ENCODE measurements at regions not wholly inside any gene's neighbourhood (a gene's known extent, or its start where the extent isn't known, plus 50 kb on each side); places are given as distances from the start of the nearest gene placed in this dataset.
"Not testable (repeated sequence)": the region's sequence is repeated elsewhere in the genome, so short reads cannot be mapped to it uniquely, and the experiment has no call there.

GRCh38 chr2:221914334-221914880, 342.3 kb upstream of the EPHA4 start:
- no peak for DNase-seq

- peak; percentile 7 for DNase-seq
Observed at GRCh38 chr2:221911890-221912289, 339.8 kb upstream of the EPHA4 start.

DNA sequence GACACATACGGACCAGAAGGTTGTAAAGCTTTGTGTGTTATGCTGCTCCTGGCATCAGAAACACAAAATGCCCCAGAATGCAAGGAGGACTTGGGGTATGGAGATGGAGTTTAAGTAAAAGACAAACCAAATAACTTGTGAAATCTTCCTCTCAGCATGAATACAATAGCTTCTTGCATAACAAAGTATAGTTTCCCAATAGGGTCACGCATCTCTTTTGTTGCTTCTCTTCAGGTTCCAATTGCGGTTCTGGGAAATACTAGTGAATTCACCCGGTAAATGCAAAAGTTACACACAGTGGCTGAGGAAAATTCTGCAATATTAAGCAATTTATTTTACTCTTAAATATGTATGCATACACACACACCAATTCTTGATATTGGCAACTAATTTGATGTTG, 339.2 kb upstream of the EPHA4 start:
- no peak for DNase-seq

DNA sequence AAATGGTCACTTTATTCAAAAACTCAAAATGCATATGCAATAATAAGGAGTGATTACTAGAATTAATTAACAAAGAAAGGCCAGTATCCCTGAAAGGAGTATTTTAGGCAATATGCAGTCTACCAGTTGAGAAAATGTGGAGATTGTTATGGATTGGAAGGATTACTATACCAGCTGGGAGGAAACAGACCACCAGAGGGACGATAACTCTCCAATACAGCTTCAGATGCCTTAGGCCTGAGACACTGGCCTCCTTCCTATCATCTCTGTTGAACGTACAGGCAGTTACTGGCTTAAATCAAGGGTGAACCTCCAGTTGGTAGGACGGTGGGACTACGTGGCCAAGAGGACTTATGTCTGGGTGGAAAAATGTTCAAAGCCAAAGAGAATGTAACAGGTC, 336.4 kb upstream of the EPHA4 start:
- DNase-seq: no peak

DNA sequence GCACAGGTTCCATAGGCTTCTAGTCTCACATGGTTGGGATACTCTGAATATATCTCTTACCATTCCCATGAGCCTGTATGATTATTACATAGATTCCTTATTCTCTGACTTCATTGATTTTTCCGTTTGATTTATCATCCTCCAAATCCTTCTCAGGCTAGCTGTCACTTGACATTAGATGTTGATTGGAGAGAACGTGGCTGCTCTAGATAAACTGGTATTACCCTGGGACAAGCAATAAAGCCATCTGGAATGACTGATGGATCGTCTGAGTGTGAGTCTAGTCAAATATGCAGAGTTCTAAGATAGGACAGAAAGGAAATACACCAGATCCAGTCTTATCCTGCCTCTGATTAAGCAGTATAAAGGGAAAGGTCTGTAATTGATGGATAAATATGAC, 325.6 kb upstream of the EPHA4 start:
- DNase-seq: no peak

DNA sequence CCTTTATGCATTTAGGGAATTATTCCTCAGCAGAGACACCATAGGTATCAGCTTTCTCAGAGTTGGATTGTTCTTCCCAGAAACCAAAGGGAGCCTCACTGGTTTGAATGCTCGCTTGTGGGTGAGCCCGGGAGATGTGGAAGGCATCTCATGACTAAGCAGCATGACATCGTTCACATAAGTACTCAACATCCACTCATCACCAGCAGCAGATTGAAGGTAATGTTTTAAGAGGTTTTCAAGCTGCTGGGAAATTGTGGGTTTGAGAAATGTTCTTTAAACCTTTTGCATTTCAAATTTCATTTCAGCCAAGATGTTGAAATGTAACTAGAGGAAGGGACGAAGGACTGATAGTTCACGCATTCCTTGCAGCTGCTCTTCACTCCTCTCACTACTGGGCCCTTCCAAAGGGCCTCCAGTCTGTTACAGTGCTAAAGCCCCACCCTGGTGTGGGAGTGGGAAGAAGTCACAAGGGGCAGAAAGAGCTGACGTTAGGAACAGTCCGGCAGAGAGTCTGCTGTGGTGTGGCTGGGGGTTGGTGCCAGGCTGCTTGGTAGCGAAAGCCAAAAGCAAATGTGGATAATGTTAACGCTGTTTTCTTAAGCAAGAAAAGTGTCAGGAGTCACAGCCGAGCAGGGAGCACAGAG, 324.5 kb upstream of the EPHA4 start:
- DNase-seq: no peak

DNA sequence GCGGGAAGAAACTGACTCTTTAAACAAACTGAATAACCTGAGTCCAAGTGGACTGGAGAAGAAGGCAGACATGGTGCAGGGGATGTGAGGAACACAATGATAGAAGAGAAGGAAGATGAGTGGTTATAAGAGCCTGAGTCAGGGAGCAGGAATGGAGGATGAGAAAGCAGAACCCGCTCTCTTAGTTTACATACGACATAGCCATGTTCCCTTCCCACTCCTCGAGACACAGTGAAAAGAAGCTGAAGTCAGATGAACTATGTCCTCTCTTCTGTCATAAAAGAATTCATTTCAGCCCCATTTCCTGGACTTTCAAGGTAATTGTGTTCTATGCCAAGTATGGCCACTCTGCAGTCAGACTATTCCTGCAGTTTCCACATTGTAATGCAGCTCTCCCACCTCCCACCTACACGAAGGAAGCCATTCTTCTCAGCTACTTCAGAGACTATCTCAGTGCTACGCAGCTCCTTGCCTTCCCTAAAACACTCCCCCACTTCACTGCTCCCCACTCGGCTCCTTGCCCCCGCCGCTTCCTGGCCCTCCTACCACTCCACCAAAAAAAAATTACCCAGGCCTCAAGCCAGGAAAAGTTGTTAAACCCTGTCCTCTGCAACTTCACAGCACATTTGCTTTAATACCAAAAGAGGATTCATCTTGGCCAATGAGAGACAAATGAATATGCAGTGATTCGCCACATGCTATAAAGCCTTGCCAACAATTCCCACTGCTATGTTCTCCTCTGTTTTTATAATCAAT, 323.4 kb upstream of the EPHA4 start:
- DNase-seq: no peak

GRCh38 chr2:221893501-221893900, 321.4 kb upstream of the EPHA4 start:
- DNase-seq: no peak

DNA sequence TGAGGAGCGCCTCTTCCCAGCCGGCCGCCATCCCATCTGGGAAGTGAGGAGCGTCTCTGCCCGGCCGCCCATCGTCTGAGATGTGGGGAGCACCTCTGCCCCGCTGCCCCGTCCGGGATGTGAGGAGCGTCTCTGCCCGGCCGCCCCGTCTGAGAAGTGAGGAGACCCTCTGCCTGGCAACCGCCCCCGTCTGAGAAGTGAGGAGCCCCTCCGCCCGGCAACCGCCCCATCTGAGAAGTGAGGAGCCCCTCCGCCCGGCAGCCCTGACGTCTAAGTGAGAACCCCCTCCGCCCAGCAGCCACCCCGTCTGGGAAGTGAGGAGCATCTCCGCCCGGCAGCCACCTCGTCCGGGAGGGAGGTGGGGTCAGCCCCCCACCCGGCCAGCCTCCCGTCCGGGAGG, 319.9 kb upstream of the EPHA4 start:
- DNase-seq: not testable (repeated sequence)

DNA sequence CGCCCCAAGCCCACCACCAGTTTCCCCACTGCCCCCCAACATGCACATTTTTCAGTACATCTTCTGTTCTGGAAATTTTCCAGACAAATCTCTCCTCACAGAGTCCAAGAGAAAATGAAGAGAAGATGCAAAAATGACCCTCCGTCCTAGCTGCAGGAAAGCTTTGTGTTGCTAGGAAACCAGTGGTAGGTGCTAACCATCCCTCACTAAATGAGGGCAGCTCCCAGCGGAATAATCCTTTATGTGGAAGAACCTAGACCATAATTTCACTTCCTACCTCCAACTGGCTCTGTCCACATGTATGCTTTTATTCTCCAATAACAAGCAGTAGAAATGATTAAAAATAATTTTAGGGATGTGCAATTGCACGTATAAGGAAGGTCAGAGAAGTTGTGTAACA, 311.9 kb upstream of the EPHA4 start:
- peak; percentile 4 for DNase-seq

- DNase-seq: no peak
Observed at GRCh38 chr2:221876016-221876415, 303.9 kb upstream of the EPHA4 start.

DNA sequence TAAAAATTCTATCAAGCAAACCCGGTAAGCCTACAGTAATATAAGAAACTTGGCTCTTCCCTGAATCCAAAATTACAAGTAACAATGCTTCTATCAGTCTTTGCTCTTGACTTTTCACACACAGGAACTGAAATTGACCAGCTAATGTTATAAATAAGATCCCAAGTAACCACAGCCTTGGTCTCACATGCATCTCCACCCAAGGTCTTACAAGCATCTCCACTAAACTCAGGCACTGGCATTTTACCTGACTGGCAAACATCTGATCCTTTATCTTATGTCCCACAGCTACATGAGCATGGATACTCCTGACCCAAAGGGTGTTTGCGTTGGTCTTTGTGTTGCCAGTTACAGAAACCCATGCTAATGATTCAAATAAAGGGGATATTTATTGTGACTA, 302.3 kb upstream of the EPHA4 start:
- no peak for DNase-seq

- no peak for DNase-seq
Observed at GRCh38 chr2:221857719-221858118, 285.6 kb upstream of the EPHA4 start.

DNA sequence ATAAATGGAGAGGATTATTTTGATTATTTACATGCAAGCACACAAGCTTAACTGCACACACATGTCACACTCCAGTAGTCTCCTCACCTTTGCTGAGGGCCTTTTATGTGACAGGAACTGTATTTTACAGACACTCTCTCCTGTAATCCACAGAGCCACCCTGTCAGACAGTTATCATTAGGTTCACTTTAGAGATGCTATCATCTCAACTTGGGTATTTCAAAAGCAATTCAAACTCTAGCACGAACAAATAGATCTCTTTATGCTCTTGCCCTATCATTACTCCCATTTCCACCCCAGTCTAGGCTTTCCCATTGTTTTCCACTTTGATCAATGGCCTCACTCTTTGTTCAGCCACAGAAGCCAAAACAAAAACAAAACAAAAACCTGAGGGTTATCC, 281.2 kb upstream of the EPHA4 start:
- no peak for DNase-seq

DNA sequence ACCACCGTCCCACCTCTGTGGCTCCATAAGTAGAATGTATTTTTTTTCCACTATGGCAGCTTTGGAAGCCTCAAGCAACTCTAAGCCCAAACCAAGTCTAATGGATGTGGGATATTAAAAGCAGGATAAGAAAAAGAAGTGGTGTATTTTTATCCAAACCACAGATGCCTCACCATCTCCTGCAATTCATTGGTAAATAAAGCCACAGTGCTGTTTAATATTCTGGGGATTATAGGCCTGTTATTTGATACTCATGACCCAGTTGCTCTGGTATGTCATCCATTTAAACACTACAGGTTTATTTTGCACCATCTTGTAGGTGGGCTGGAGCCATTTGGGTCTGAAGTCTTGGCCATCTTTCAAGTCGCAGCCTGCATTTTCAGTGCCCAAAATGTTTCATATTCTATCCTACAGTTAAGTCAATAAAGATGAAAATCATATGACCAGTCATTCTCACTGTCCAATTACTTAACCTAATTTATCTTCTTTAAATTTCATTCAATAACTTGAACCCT, 279.5 kb upstream of the EPHA4 start:
- peak; percentile 4 for DNase-seq

DNA sequence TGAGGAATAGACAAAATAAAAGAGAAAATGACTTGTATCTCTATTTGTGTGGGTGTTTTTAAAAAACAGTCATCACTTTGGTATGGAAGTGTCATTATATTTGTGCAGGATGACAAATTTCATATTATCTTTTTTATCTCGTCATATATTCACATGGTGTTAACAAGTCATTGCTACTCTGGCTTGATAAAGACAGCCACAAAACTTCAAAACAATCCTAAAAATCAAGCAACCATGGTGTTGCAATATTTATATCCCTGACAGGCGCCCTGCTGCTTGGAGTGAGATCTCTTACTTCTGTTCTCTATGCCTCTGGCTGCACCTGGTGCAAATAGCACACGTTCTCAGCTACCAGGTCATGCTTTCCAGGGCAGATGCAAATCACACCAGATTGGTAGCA, 278.0 kb upstream of the EPHA4 start:
- no peak for DNase-seq

- no peak for DNase-seq
Observed at GRCh38 chr2:221848286-221848685, 276.2 kb upstream of the EPHA4 start.

DNA sequence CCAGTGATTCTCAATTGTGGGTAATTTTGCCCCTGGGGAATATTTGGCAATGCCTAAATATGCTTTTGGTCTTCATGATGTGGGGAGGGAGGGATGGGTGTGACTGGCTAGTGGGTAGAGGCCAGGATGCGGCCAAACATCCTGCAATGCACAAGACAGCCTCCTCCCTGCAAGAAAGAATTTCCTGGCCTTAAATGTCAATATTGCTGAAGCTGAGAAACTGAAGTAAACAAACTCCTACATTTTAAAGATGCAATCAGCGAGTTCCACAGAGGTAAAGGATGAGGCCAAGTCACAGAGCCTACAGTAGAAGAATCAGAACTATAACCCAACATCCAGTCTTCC, 272.9 kb upstream of the EPHA4 start:
- no peak for DNase-seq

DNA sequence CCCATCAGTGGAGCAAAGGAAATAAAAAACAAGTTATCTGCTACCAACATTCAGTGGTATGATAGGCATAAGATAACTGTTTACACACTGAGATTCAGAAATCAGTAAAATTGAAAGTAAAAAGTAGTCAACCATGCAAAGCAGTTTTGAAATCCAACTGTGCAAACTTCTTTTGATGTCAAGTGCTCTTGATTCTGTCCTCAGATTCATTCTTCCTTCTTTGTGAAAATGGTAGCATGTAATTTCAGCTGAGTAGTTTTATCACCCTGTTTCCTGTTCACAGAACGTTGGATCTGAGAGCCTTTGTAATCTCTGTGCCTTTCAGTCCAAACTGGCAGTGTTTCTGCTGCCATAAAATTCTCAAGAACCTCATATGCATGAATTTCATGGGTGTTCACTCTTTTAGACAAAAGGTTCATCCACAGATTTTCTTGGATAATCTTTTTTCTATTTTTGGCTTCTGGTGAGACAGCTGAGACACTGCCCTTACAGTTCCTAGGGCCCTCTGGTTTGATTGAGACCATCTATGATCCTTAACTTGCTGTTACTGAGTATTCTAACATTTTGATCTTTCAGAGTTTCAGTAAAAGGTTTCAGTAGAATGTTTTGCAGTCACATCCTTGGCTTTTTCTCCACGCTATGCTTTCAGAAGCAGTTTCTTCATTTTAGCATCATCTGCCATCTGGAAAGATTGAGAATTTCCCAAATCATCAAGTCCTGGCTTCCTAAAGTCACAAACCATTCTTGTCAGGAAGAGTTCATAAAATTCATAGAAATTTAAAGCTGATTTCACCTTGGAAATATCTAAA, 272.3 kb upstream of the EPHA4 start:
- no peak for DNase-seq

GRCh38 chr2:221836095-221836494, 264.0 kb upstream of the EPHA4 start:
- DNase-seq: no peak

DNA sequence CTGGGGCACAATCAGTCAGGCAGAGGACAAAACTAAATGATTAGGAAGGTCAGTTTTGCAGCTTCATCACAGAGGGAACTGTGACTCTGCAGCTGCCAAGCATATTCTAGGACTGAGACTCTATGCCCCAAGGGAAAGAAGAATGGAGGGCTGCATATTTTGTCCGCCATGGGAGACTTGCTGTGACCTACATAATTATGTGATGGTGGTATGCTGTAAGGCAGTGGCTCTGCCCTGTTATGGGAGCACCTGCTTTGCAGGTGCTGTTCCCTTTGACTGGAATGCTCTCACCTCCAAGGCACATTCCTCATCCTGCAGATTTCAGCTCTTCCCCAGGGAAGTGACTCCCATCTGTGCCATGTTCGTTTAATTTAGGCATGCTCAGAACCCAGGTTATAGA, 261.9 kb upstream of the EPHA4 start:
- DNase-seq: no peak

DNA sequence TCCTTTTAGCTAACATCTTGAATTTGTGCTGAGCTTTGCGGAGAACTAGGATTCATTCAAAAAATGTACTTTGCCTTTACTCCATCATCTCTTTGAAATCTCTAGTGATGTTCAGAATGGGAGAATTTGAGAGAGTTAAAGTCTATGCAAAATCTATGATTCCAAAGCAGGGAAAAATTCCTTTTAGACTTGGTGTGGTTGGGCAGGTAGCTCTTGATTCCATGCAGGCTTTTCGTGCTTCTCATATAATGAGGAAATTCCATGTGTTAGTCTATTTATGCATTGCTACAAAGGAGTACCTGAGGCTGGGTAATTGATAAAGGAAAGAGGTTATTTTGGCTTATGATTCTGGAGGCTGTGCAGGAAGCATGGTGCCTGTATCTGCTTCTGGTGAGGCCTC, 258.9 kb upstream of the EPHA4 start:
- no peak for DNase-seq

DNA sequence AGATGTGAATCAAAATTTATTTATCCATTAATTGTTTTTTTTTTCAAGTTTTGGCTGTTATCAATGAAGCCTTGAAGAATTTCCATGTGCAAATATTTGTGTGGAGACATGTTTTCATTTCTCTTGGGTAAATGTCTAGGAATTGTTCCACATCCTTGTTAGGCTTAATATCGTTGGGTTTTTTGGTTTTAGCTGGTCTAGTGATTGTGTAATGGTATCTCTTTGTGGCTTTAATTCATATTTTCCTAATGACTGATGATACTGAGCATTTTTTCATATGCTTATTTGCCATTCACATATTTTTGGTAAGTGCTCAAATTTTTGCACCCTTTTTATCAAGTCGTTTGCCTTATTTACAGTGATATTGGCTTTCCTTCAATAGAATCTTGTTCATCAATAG, 250.3 kb upstream of the EPHA4 start:
- no peak for DNase-seq

Measured in NCI-H82 (cell line).